Brain microvascular endothelial cell (primary cell): ENCODE measurements at regions not wholly inside any gene's neighbourhood (a gene's known extent, or its start where the extent isn't known, plus 50 kb on each side); places are given as distances from the start of the nearest gene placed in this dataset.

Experiments
- DNase-seq: peaks from one replicate; pipeline ENCODE4 v3.0.0-alpha.2; 2020
- H3K27ac ChIP-seq: fragments of 250-450 bp; sonication (Bioruptor Pico); 2 replicates; pipeline ENCODE4 v1.5.1; 2020; ENCODE audit warnings: mild to moderate bottlenecking, moderate library complexity
- H3K27me3 ChIP-seq: fragments of 250-450 bp; sonication (Bioruptor Pico); replicated peaks from 2 replicates; pipeline ENCODE4 v1.5.1; 2020; ENCODE audit warnings: mild to moderate bottlenecking
- H3K36me3 ChIP-seq: fragments of 250-450 bp; sonication (Bioruptor Pico); replicated peaks from 2 replicates; pipeline ENCODE4 v1.5.1; 2020; ENCODE audit warnings: mild to moderate bottlenecking
- H3K4me3 ChIP-seq: 2 replicates; pipeline ENCODE4 v1.5.1; 2011; ENCODE audit warnings: low read depth, mild to moderate bottlenecking, control low read depth, low read length, moderate library complexity
- CTCF ChIP-seq: IDR thresholded peaks from 2 replicates; pipeline ENCODE4 v1.5.1; 2011; ENCODE audit warnings: low read depth, mild to moderate bottlenecking, moderate library complexity, low read length, control low read depth, inconsistent platforms; ENCODE audit errors: missing control alignments
- in situ Hi-C: cut with HindIII; loops from 2 replicates; pipeline ENCODE4 v1.10.0; 2017; ENCODE audit warnings: low sequenced_read_pairs, low pct_ligation_motif_present

GRCh38 chr5:54766748-54767147 is 218.6 kb downstream of the ESM1 start:
- in situ Hi-C loops: no loop called here
- Histone ChIP-seq H3K4me3 (no peak overlapping the region), H3K27ac (no peak overlapping the region), H3K36me3 (no peaks in the 10 kb centered on the region), H3K27me3 (no peaks in the 10 kb centered on the region)
- DNase-seq: no peak
- TF ChIP-seq CTCF: peak; percentile 22

GRCh38 chr5:54765165-54766028 is 220.0 kb downstream of the ESM1 start:
- no peak overlapping the region for H3K4me3 ChIP-seq
- in situ Hi-C loops: no loop called here
- no peak overlapping the region for H3K27ac ChIP-seq
- no peak for TF ChIP-seq CTCF
- no peaks in the 10 kb centered on the region for H3K36me3 ChIP-seq
- H3K27me3 ChIP-seq: no peaks in the 10 kb centered on the region
- no peak for DNase-seq

- in situ Hi-C loops: no loop called here
- DNase-seq: no peak
- no peak for TF ChIP-seq CTCF
- Histone ChIP-seq H3K36me3 (no peaks in the 10 kb centered on the region), H3K4me3 (no peak overlapping the region), H3K27me3 (no peaks in the 10 kb centered on the region), H3K27ac (no peak overlapping the region)
Measured at GRCh38 chr5:54764102-54765090, 221.0 kb downstream of the ESM1 start.

GRCh38 chr5:54761213-54761701 is 224.1 kb downstream of the ESM1 start:
- in situ Hi-C loops: no loop called here
- no peak for TF ChIP-seq CTCF
- no peaks in the 10 kb centered on the region for H3K27me3 ChIP-seq
- H3K36me3 ChIP-seq: no peaks in the 10 kb centered on the region
- H3K4me3 ChIP-seq: no peak overlapping the region
- peak overlapping the region; percentile 70 for H3K27ac ChIP-seq
- DNase-seq: peak; percentile 64

- peak overlapping the region; percentile 70 for H3K27ac ChIP-seq
- H3K36me3 ChIP-seq: no peaks in the 10 kb centered on the region
- TF ChIP-seq CTCF: no peak
- H3K4me3 ChIP-seq: no peak overlapping the region
- peak; percentile 58 for DNase-seq
- in situ Hi-C loops: no loop called here
- no peaks in the 10 kb centered on the region for H3K27me3 ChIP-seq
Measured at GRCh38 chr5:54760182-54760935, 225.0 kb downstream of the ESM1 start.
